ENCODE measurements at regions not wholly inside any gene's neighbourhood (a gene's known extent, or its start where the extent isn't known, plus 50 kb on each side); places are given as distances from the start of the nearest gene placed in this dataset.
A peak's percentile ranks its signal among the peaks of the same experiment; 100 is the strongest.

DNA sequence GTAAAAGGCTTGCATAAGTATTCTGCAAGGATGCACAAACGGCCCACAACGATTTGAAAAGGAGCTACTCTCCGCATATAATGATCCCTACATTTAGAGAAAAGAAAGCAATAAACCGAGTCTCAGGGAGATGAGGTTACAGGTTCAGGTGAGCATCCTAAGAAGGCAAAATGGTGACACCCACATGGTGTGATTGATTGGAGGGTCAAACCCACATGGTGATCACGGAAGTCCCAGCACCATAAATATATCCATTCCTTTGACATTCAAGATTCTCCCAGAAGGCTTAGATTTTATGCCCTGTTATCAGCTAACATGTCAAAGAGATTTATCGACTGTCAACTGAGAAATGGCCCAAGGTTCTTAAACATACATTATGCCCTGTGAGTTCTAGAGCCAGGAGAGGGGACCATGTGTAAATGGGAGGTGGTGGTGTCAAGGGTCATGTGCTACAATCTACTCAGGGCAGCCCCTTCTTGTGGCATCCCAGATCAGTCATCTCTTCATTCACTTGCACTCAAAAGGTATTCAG lies 282.2 kb downstream of the EMP1 start:
- no peak for TF ChIP-seq CTCF (IDR thresholded peaks at IDR 0.05; ENCODE audit: extremely low read depth, insufficient read depth, missing control alignments)
- in situ Hi-C loops (cut with MboI; ENCODE audit: low pct_unique_long_range_greater_than_20kb, low sequenced_read_pairs, unreplicated experiment) = no loop called here
- DNase-seq (ENCODE audit: low spot score) = no peak

DNA sequence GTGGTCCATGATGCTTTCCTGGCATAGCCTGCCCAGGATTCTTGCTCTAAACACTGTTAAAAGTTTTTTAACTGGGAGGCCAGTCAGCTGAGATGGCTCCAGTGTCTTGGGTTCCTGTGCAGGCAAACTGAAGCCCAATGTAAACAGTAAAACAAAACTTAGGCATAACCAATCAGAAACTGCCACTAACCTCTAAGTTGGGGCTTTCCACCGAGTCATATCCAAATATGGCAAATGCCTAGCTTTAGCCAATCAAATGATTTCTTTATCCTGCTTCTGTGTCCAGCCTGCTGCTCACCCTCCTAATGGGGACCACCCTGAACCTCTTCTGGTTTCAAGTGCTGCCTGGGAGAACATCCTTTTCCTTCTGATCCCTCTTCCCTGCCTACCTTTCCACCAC lies 277.9 kb downstream of the EMP1 start:
- no peak for DNase-seq (ENCODE audit: low spot score)
- no peak for TF ChIP-seq CTCF (IDR thresholded peaks at IDR 0.05; ENCODE audit: extremely low read depth, insufficient read depth, missing control alignments)
- in situ Hi-C loops (cut with MboI; ENCODE audit: low pct_unique_long_range_greater_than_20kb, low sequenced_read_pairs, unreplicated experiment) = no loop called here

DNA sequence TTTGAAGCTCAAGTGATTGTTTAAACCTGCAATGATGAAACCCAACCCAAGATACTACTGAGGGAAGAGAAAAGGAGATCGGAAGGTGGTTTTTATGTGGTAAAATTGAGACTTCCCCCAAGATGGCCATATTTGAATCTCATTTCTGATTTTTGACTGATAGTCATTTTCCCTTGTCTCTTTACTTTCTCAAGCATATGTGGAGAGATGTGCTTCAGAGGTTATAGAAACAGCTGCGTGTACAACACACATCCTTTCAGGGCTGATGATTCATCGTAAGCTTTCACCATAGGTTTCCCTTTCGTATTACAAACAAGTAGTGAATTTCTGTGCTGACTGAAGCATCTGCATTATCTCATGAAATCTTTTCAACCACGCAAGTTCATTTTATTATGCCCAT lies 276.2 kb downstream of the EMP1 start:
- in situ Hi-C loops (cut with MboI; ENCODE audit: low pct_unique_long_range_greater_than_20kb, low sequenced_read_pairs, unreplicated experiment) = no loop called here
- peak; percentile 68 for DNase-seq (ENCODE audit: low spot score)

GRCh38 chr12:13471471-13471870 lies 274.9 kb downstream of the EMP1 start:
- in situ Hi-C loops (cut with MboI; ENCODE audit: low pct_unique_long_range_greater_than_20kb, low sequenced_read_pairs, unreplicated experiment) = no loop called here
- no peak for DNase-seq (ENCODE audit: low spot score)
- TF ChIP-seq CTCF (IDR thresholded peaks at IDR 0.05; ENCODE audit: extremely low read depth, insufficient read depth, missing control alignments) = no peak

More for the DNA sequence above, 276.2 kb downstream of the EMP1 start:
- TF ChIP-seq CTCF (IDR thresholded peaks at IDR 0.05; ENCODE audit: extremely low read depth, insufficient read depth, missing control alignments) = no peak

- DNase-seq (ENCODE audit: low spot score) = no peak
- in situ Hi-C loops (cut with MboI; ENCODE audit: low pct_unique_long_range_greater_than_20kb, low sequenced_read_pairs, unreplicated experiment) = no loop called here
- TF ChIP-seq CTCF (IDR thresholded peaks at IDR 0.05; ENCODE audit: extremely low read depth, insufficient read depth, missing control alignments) = no peak
These were observed 269.1 kb downstream of the EMP1 start for GRCh38 chr12:13465635-13466034.

DNA sequence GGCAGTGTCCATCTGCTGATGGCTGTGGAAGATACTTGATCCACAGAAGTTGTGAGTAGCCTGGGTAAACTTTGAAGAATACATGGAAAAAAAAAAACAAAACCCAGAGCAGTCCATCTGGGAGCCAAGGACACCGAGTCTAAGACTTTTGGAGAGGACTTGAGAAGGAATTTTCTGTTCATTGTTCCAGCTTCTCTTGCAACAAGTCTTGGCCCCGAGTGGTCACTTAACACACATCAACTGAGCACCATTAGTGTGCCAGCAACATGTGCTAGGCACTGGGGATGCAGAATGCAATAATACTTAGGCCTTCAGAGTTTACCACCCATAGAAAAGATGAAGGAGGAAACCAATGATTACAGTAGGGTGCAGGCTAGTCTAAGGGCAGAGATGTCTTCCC lies 266.7 kb downstream of the EMP1 start:
- in situ Hi-C loops (cut with MboI; ENCODE audit: low pct_unique_long_range_greater_than_20kb, low sequenced_read_pairs, unreplicated experiment) = no loop called here
- DNase-seq (ENCODE audit: low spot score) = no peak
- no peak for TF ChIP-seq CTCF (IDR thresholded peaks at IDR 0.05; ENCODE audit: extremely low read depth, insufficient read depth, missing control alignments)

GRCh38 chr12:13462450-13462849 lies 265.9 kb downstream of the EMP1 start:
- in situ Hi-C loops (cut with MboI; ENCODE audit: low pct_unique_long_range_greater_than_20kb, low sequenced_read_pairs, unreplicated experiment) = no loop called here
- TF ChIP-seq CTCF (IDR thresholded peaks at IDR 0.05; ENCODE audit: extremely low read depth, insufficient read depth, missing control alignments) = no peak
- no peak for DNase-seq (ENCODE audit: low spot score)

Data from GM13977 (cell line).